GM21390 (cell line): ENCODE measurements at regions not wholly inside any gene's neighbourhood (a gene's known extent, or its start where the extent isn't known, plus 50 kb on each side); places are given as distances from the start of the nearest gene placed in this dataset.

Experiments used
- ATAC-seq: cut with Tn5 transposase; IDR thresholded peaks from one replicate; pipeline ENCODE4 v1.9.1; 2021; ENCODE audit not compliant: unreplicated experiment

DNA sequence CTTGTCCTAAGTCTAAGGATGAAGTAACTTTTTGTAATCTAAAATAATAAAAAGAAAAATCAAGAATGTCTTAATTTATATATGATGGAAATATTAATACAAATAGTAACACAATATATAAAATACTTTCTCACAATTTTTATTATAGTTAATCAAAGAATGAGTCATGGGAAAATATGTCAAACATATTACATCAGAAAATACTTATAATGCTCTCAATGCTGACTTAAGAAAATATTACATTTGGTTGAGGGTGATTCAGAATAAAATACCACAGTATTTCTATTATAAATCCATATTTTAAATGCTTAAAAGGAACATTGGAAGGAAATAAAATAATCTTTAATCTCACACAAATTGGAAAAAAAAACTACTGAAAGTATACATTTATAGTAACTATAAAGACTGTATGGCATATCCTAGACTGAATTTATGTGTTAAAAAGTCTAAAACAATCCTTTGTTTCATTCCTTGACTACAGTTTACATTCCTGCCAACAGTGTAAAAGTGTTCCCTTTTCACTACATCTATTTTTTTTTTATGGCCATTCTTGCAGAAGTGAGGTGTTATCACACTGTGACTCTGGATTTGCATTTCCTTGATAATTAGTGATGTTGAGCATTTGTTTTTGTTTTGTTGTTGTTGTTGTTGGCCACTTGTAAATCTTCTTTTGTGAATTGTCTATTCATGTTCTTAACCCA, 1573.5 kb upstream of the ACVR2A start:
- ATAC-seq, result no peak

GRCh38 chr2:146270618-146271017, 1574.2 kb upstream of the ACVR2A start:
- ATAC-seq, result no peak

GRCh38 chr2:146267093-146267492, 1577.7 kb upstream of the ACVR2A start:
- no peak for ATAC-seq

GRCh38 chr2:146265656-146266055, 1579.2 kb upstream of the ACVR2A start:
- no peak for ATAC-seq

GRCh38 chr2:146262606-146263005, 1582.2 kb upstream of the ACVR2A start:
- ATAC-seq, result no peak

- no peak for ATAC-seq
Measured at GRCh38 chr2:146260551-146260950, 1584.3 kb upstream of the ACVR2A start.

- no peak for ATAC-seq
Measured at GRCh38 chr2:146259816-146260215, 1585.0 kb upstream of the ACVR2A start.

GRCh38 chr2:146258071-146258470, 1586.8 kb upstream of the ACVR2A start:
- no peak for ATAC-seq

DNA sequence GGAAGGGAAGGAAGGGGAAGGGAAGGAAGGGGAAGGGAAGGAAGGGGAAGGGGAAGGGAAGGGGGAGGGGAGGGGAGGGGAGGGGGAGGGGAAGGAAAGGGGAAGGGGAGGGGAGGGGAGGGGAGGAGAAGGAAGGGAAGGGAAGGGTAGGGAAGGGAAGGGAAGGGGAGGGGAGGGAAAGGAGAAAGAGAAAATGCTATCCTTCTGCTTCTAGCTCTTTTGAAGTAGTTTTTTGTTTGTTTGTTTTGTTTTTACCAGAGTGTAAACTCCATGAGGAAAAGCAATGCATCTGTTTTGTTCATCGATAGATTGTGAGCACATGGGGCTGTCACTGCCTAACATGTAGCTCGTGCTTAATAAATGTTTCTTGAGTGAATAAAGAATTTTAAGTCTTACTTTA, 1592.7 kb upstream of the ACVR2A start:
- no peak for ATAC-seq

GRCh38 chr2:146251328-146251727, 1593.5 kb upstream of the ACVR2A start:
- no peak for ATAC-seq

DNA sequence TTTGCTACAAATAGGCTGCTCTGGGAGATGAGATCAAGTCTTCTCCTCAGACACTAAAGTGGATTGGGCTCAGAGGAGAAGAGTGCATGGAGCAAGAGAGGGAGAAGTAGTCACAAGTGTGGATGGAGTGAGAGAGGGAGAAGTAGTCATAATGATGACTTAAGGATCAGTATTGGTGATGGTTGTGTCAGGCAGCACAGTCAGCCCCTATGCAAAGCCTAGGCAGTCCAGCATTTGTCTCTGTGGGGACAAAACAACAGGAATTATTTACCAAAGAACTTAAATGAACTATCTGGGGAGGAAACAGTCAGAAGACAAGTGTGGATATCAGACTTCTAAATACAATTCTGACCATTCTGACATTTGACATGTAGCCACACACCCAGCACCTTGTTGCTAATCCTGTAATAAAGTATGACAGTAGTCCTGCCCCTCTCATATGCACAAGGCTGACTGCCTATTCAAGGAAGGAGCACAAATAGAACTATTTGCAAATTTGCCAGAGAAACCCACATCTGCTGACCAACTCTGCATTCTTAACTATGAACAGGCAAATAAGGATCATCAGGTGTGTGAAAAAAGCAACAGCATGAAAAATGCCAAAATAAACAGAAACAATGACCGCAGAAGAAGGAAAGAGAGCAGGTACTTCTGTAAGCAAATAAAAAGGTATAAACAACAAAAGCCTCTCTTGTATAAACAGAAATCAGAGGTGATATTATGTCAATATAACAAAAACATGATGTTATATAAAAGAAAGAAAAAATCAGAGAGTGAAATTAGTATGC, 1597.9 kb upstream of the ACVR2A start:
- ATAC-seq, result no peak

DNA sequence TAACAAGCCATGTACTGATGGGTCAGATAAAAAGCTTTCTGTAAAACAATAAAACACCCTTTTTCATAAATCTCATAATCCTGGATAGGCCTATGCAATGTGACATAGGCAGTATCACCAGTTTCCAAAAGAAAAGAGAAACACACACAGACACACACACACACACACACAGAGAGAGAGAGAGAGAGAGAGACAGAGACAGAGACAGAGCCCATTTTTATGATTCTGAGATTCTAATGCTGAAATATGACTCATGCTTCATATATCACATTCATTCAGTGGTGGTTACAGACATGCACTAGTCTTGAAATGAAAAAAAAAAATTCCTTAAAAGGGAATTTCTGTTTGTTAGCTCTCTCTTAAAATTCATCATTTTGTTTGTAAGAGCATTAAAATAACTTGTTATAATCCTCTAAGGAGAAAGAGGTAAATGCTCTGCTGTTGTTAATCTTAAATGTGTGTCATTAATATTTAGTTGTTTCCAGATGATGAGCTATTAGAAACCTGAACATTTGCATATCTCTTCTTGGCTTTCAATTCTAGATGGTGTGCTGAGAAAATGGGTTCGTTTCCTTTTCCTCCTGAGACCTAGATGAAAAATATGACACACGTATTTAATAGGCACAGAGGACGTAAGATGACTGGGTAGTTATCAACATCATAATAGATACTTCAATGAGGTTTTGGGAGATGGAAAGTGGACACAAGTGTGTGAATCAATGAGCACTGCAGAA, 1598.7 kb upstream of the ACVR2A start:
- ATAC-seq, result no peak

GRCh38 chr2:146244830-146245229, 1600.0 kb upstream of the ACVR2A start:
- ATAC-seq, result no peak

GRCh38 chr2:146244131-146244530, 1600.7 kb upstream of the ACVR2A start:
- ATAC-seq, result no peak

GRCh38 chr2:146241023-146241422, 1603.8 kb upstream of the ACVR2A start:
- ATAC-seq, result no peak

- no peak for ATAC-seq
Measured at GRCh38 chr2:146240391-146240790, 1604.4 kb upstream of the ACVR2A start.

DNA sequence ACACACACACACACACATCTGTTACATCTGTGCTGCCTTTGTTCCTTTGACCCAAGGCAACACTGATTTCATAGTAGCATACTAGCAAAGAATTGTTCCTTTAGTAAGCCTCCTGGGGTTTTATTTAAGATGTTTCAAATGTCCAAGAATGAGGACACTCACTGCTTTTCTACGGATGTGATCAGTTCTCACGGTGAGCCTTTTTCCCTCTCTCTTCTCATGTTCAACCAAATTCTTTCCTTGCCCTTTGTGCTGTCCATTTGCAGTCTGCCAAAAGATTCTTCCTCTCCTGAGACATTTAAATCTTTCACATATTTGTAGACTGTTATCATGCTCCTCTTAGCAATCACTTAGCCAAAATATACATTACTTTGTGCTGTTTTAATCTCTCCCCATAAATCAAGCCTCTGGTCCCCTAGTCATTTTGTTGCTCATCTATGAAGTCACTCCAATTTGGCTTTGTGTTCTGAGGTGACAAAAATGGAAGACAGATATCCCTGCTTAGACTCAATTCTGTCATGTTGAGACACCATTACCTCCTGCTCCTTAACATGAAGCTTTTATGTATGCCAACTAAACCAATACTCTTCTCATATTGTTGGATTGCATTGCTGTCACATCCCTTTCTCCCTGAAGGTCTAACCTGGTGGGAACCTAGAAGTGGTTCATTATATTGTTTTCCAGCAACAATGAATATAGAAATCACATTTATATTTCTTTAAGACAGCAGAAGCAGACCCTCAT, 1605.3 kb upstream of the ACVR2A start:
- no peak for ATAC-seq

- ATAC-seq, result no peak
Measured at GRCh38 chr2:146238254-146238966, 1606.4 kb upstream of the ACVR2A start.

GRCh38 chr2:146235158-146235557, 1609.7 kb upstream of the ACVR2A start:
- no peak for ATAC-seq

GRCh38 chr2:146229508-146230155, 1615.2 kb upstream of the ACVR2A start:
- ATAC-seq, result no peak
